Uterus (tissue), 3 donors: ENCODE measurements at regions not wholly inside any gene's neighbourhood (a gene's known extent, or its start where the extent isn't known, plus 50 kb on each side); places are given as distances from the start of the nearest gene placed in this dataset.

Source experiments
- DNase-seq, 2 donors: peaks; one replicate each; pipeline ENCODE4 v3.0.0-alpha.2; 2019 to 2020
- H3K27ac ChIP-seq, 2 donors: fragments of 200-600 bp; sonication (generic); 1 replicate in 1 of 2; 2 replicates in 1 of 2; pipeline ENCODE4 v1.5.1; 2016 to 2018
- H3K27me3 ChIP-seq, 2 donors: fragments of 200-600 bp; sonication (generic); one replicate each; pipeline ENCODE4 v1.5.1; 2018 to 2019; ENCODE audit warnings: control low read depth in 1 of 2
- H3K36me3 ChIP-seq, 2 donors: fragments of 200-600 bp; sonication (generic); one replicate each; pipeline ENCODE4 v1.5.1; 2019; ENCODE audit warnings: control low read depth in 1 of 2
- H3K4me1 ChIP-seq, 2 donors: fragments of 200-600 bp; sonication (generic); one replicate each; pipeline ENCODE4 v1.5.1; 2018 to 2019; ENCODE audit warnings: control low read depth in 1 of 2
- H3K4me3 ChIP-seq, 2 donors: fragments of 200-600 bp; sonication (generic); 1 replicate in 1 of 2; 2 replicates in 1 of 2; pipeline ENCODE4 v1.5.1; 2018 to 2019; ENCODE audit warnings: mild to moderate bottlenecking in 1 of 2
- H3K9me3 ChIP-seq, 2 donors: fragments of 200-600 bp; sonication (generic); one replicate each; pipeline ENCODE4 v1.5.1; 2019; ENCODE audit warnings: control low read depth in 1 of 2
- CTCF ChIP-seq, 4 experiments: fragments of 200-600 bp in 2 of 4; fragments of 450-650 bp in 2 of 4; sonication (generic) in 2 of 4; IDR thresholded peaks; one replicate each; pipeline ENCODE4 v1.5.1; 2016 to 2019; ENCODE audit warnings: antibody characterized with exemption in 4 of 4, mild to moderate bottlenecking in 2 of 4, moderate library complexity in 1 of 4
- POLR2A ChIP-seq, 2 donors: fragments of 450-650 bp; IDR thresholded peaks; one replicate each; pipeline ENCODE4 v1.6.1; 2016; ENCODE audit warnings: antibody characterized with exemption in 2 of 2, mild to moderate bottlenecking in 1 of 2, moderate library complexity in 1 of 2
- intact Hi-C: fragments of 100-400 bp; cut with DNase I; formaldehyde crosslinking; loops from one replicate; pipeline ENCODE4 v1.15.1; 2023; ENCODE audit warnings: low total_unique reads
- donor health status: DM: yes; HTN: yes; CAD: no.

GRCh38 chr1:78227705-78228635 lies 182.2 kb downstream of the GIPC2 start:
- no peaks in the 10 kb centered on the region for H3K36me3 ChIP-seq
- no peak for DNase-seq
- H3K27me3 ChIP-seq = no peaks in the 10 kb centered on the region
- TF ChIP-seq CTCF (IDR thresholded peaks at IDR 0.05) = no peak
- TF ChIP-seq POLR2A (IDR thresholded peaks at IDR 0.05) = no peak
- H3K4me3 ChIP-seq = no peak overlapping the region
- no peaks in the 10 kb centered on the region for H3K9me3 ChIP-seq
- H3K4me1 ChIP-seq = no peaks in the 10 kb centered on the region
- intact Hi-C loops = no loop called here
- no peak overlapping the region for H3K27ac ChIP-seq

GRCh38 chr1:78229344-78229743 lies 183.6 kb downstream of the GIPC2 start:
- no peaks in the 10 kb centered on the region for H3K36me3 ChIP-seq
- no peaks in the 10 kb centered on the region for H3K4me1 ChIP-seq
- H3K27ac ChIP-seq = no peak overlapping the region
- no peaks in the 10 kb centered on the region for H3K9me3 ChIP-seq
- intact Hi-C loops = no loop called here
- DNase-seq = no peak
- H3K4me3 ChIP-seq = no peak overlapping the region
- H3K27me3 ChIP-seq = no peaks in the 10 kb centered on the region
- TF ChIP-seq POLR2A (IDR thresholded peaks at IDR 0.05) (no peak), CTCF (IDR thresholded peaks at IDR 0.05) (no peak)

GRCh38 chr1:78231477-78231876 lies 185.7 kb downstream of the GIPC2 start:
- Histone ChIP-seq H3K36me3 (no peaks in the 10 kb centered on the region), H3K9me3 (no peaks in the 10 kb centered on the region), H3K4me3 (no peak overlapping the region), H3K27ac (no peak overlapping the region), H3K4me1 (no peaks in the 10 kb centered on the region), H3K27me3 (no peaks in the 10 kb centered on the region)
- intact Hi-C loops = no loop called here
- DNase-seq = no peak
- no peak for TF ChIP-seq CTCF (IDR thresholded peaks at IDR 0.05)
- TF ChIP-seq POLR2A (IDR thresholded peaks at IDR 0.05) = no peak

- no peak for TF ChIP-seq POLR2A (IDR thresholded peaks at IDR 0.05)
- no peak for TF ChIP-seq CTCF (IDR thresholded peaks at IDR 0.05)
- intact Hi-C loops = no loop called here
- H3K4me3 ChIP-seq = no peak overlapping the region
- no peaks in the 10 kb centered on the region for H3K4me1 ChIP-seq
- H3K27ac ChIP-seq = no peak overlapping the region
- no peak for DNase-seq
- H3K9me3 ChIP-seq = no peaks in the 10 kb centered on the region
- no peaks in the 10 kb centered on the region for H3K36me3 ChIP-seq
- no peaks in the 10 kb centered on the region for H3K27me3 ChIP-seq
Observed at GRCh38 chr1:78231894-78232293, 186.1 kb downstream of the GIPC2 start.

GRCh38 chr1:78232630-78233029 lies 186.9 kb downstream of the GIPC2 start:
- Histone ChIP-seq H3K27ac (no peak overlapping the region), H3K36me3 (no peaks in the 10 kb centered on the region), H3K4me1 (no peaks in the 10 kb centered on the region), H3K4me3 (no peak overlapping the region), H3K9me3 (no peaks in the 10 kb centered on the region), H3K27me3 (no peaks in the 10 kb centered on the region)
- DNase-seq = no peak
- no peak for TF ChIP-seq CTCF (IDR thresholded peaks at IDR 0.05)
- TF ChIP-seq POLR2A (IDR thresholded peaks at IDR 0.05) = no peak
- intact Hi-C loops = no loop called here
